Fibroblast of the aortic adventitia (primary cell): ENCODE measurements at regions not wholly inside any gene's neighbourhood (a gene's known extent, or its start where the extent isn't known, plus 50 kb on each side); places are given as distances from the start of the nearest gene placed in this dataset.

Experiments
- DNase-seq: peaks from one replicate; pipeline ENCODE4 v3.0.0-alpha.2; 2010; ENCODE audit warnings: low read depth
- H3K4me3 ChIP-seq: 2 replicates; pipeline ENCODE4 v1.5.1; 2011; ENCODE audit warnings: low read depth, mild to moderate bottlenecking, control low read depth, low read length, moderate library complexity
- CTCF ChIP-seq: IDR thresholded peaks from 2 replicates; pipeline ENCODE4 v1.5.1; 2011; ENCODE audit warnings: mild to moderate bottlenecking, low read length, control low read depth, inconsistent platforms; ENCODE audit not compliant: insufficient read depth

- no peak overlapping the region for H3K4me3 ChIP-seq
- DNase-seq, result no peak
- no peak for TF ChIP-seq CTCF
Measured at GRCh38 chr7:67842571-67842970, 845.9 kb downstream of the TYW1 start.

- H3K4me3 ChIP-seq, result no peak overlapping the region
- no peak for TF ChIP-seq CTCF
- DNase-seq, result no peak
Measured at GRCh38 chr7:67843001-67843565, 846.5 kb downstream of the TYW1 start.

DNA sequence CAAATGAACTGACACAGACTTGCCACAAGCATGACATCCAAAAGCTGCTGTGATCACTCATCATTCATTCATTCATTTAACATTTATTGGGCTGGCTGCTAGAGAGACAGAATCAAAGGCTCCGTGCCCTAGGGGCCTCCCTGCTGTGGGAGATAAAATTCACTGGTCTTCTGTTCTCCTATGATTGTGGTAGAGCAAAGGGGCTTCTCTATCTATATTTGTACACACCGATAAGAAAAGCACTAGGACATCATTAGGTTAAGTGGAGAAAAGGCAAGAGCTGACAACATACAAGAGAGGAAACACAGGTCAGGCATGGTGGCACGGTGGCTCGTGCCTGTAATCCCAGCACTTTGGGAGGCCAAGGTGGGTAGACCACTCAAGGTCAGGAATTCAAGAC, 847.0 kb downstream of the TYW1 start:
- DNase-seq, result no peak
- no peak overlapping the region for H3K4me3 ChIP-seq
- no peak for TF ChIP-seq CTCF

DNA sequence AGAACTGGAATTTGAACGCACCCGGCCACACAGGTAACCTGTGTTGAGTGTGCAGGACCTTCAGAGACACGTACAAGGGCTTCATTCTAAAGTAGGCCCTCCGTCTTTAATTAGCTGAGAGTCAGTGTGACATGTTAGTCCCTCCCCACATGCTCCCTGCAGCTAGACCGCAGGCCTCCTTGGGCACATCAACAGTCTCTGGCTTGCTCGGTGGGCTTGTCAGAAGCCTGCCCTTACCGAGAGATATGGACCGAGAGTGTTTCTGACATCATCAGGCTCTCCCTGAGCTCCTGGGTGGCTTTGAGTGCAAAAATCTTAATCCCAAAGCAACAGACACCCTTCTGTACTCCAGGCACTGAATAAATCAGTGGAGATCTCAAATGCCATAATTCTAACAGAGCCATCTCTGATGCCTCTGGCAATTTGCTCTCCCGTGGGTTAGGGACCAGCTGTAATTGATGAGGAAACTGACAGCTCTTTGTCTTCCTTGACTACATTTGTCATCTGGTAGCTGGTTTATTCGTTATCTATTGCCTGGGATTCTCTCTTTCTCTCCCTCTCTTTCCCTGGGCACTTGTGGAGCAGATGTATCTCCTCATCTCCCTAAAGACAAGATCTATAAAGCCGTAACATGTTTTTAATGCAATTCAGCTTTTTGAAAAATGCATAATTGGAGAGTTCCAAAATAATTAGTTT, 850.6 kb downstream of the TYW1 start:
- no peak for TF ChIP-seq CTCF
- H3K4me3 ChIP-seq, result no peak overlapping the region
- no peak for DNase-seq

DNA sequence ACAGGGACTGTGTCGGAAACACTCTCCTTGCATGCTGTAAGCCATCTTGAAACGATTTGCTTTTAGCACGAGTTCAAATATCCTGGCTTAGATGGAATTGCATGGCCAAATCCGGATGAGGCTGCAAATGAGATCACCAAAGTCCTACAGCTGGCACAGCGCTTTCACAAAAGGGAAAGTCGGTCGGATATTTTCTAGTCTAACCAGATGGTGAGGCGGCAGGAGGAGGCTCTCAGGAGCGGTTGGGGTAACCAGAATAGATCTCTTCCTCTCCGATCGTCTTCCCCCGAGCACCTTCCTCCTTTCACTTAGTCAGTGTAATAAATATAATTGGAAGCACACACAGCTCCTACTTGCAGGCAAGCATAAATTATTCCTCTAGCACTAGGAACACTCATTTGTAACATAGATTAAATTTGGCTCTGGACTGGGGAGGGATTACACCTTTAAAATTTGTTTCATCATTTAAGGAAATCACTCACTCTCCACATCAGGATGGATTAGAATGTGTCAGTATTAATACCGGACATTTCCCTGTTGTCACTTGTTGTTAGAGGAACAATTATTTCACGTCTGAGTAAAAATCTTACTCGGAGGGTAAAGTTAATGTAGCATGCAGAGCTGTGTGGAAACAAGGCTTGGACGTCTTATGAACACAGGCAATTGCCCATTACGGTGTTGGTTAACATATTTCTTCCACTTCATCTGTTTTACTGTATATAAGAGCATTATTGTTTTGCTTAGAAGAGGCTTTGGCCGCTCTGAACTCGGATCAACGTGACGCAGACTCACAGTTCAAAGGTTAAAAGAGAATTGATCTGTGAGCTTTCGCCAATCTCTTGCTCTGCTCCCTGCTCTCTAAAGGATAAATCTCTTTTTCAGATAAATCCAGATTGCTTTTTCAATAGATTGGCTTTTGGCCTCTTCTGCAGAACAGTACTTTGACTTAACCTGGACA, 857.9 kb downstream of the TYW1 start:
- no peak for DNase-seq
- no peak for TF ChIP-seq CTCF
- H3K4me3 ChIP-seq, result no peak overlapping the region

GRCh38 chr7:67855322-67855721, 858.7 kb downstream of the TYW1 start:
- no peak overlapping the region for H3K4me3 ChIP-seq
- no peak for TF ChIP-seq CTCF
- DNase-seq, result no peak
